GM23338 (cell line): ENCODE measurements at regions not wholly inside any gene's neighbourhood (a gene's known extent, or its start where the extent isn't known, plus 50 kb on each side); places are given as distances from the start of the nearest gene placed in this dataset.

Source experiments
- CREB1 ChIP-seq: fragments of 250-450 bp; sonication (Bioruptor Pico); IDR thresholded peaks from 2 replicates; pipeline ENCODE4 v1.5.0; 2020; ENCODE audit warnings: low read depth, mild to moderate bottlenecking, moderate library complexity
- ETS1 ChIP-seq: IDR thresholded peaks from 2 replicates; pipeline ENCODE4 v1.6.1; 2016; ENCODE audit warnings: antibody characterized with exemption
- EZH2 ChIP-seq: fragments of 200-600 bp; sonication (generic); IDR thresholded peaks from one replicate; pipeline ENCODE4 v1.8.0; 2017; ENCODE audit warnings: antibody characterized with exemption, mild to moderate bottlenecking, low read depth; ENCODE audit not compliant: unreplicated experiment
- EZH2phosphoT487 ChIP-seq: fragments of 200-600 bp; sonication (generic); IDR thresholded peaks from one replicate; pipeline ENCODE4 v1.8.1; 2018; ENCODE audit warnings: antibody characterized with exemption; ENCODE audit not compliant: unreplicated experiment
- JUNB ChIP-seq: IDR thresholded peaks from one replicate; pipeline ENCODE4 v1.6.1; 2016; ENCODE audit warnings: antibody characterized with exemption; ENCODE audit not compliant: unreplicated experiment
- NANOG ChIP-seq: IDR thresholded peaks from 2 replicates; pipeline ENCODE4 v1.6.1; 2016; ENCODE audit warnings: antibody characterized with exemption, borderline replicate concordance
- POLR2AphosphoS5 ChIP-seq: IDR thresholded peaks from 2 replicates; pipeline ENCODE4 v1.6.1; 2016; ENCODE audit warnings: antibody characterized with exemption, low read depth
- REST ChIP-seq: IDR thresholded peaks from one replicate; pipeline ENCODE4 v1.6.1; 2018; ENCODE audit warnings: antibody characterized with exemption; ENCODE audit not compliant: unreplicated experiment
- STAT1 ChIP-seq: IDR thresholded peaks from one replicate; pipeline ENCODE4 v1.6.1; 2016; ENCODE audit warnings: antibody characterized with exemption; ENCODE audit not compliant: unreplicated experiment
- ZNF114 ChIP-seq: fragments of 250-450 bp; sonication (Bioruptor Pico); IDR thresholded peaks from 2 replicates; pipeline ENCODE4 v1.5.0; 2020; ENCODE audit warnings: mild to moderate bottlenecking, moderate library complexity
- ZNF331 ChIP-seq: fragments of 250-450 bp; sonication (Bioruptor Pico); IDR thresholded peaks from 2 replicates; pipeline ENCODE4 v1.5.0; 2020; ENCODE audit warnings: low read depth, mild to moderate bottlenecking, moderate library complexity
- ZNF462 ChIP-seq: fragments of 250-450 bp; sonication (Bioruptor Pico); IDR thresholded peaks from 2 replicates; pipeline ENCODE4 v1.5.0; 2020; ENCODE audit warnings: mild to moderate bottlenecking, moderate library complexity
- TF ChIP-seq, protein P1 (sequence below), 2 experiments: fragments of 200-600 bp in 1 of 2; sonication (generic) in 1 of 2; conservative IDR thresholded peaks; 2 replicates each; pipeline versions ENCODE4 v1.5.1 to v1.6.1; 2016 to 2017; ENCODE audit warnings: antibody characterized with exemption in 2 of 2, low read depth in 2 of 2, mild to moderate bottlenecking in 2 of 2, moderate library complexity in 1 of 2

GRCh38 chr5:175116466-175117048 lies 327.4 kb downstream of the DRD1 start:
- no peak for TF ChIP-seq EZH2
- no peak for TF ChIP-seq ZNF462
- TF ChIP-seq CREB1 (CRISPR knock-in tag) = no peak
- TF ChIP-seq EZH2phosphoT487 = no peak
- TF ChIP-seq, protein P1, sequence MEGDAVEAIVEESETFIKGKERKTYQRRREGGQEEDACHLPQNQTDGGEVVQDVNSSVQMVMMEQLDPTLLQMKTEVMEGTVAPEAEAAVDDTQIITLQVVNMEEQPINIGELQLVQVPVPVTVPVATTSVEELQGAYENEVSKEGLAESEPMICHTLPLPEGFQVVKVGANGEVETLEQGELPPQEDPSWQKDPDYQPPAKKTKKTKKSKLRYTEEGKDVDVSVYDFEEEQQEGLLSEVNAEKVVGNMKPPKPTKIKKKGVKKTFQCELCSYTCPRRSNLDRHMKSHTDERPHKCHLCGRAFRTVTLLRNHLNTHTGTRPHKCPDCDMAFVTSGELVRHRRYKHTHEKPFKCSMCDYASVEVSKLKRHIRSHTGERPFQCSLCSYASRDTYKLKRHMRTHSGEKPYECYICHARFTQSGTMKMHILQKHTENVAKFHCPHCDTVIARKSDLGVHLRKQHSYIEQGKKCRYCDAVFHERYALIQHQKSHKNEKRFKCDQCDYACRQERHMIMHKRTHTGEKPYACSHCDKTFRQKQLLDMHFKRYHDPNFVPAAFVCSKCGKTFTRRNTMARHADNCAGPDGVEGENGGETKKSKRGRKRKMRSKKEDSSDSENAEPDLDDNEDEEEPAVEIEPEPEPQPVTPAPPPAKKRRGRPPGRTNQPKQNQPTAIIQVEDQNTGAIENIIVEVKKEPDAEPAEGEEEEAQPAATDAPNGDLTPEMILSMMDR (conservative IDR thresholded peaks at IDR 0.05; ENCODE audit: low read depth in 2 of 2) = no peak
- TF ChIP-seq REST = no peak
- no peak for TF ChIP-seq POLR2AphosphoS5
- TF ChIP-seq ETS1 = no peak
- TF ChIP-seq JUNB = no peak
- TF ChIP-seq ZNF331 (CRISPR knock-in tag) = no peak
- no peak for TF ChIP-seq NANOG
- no peak for TF ChIP-seq STAT1
- no peak for TF ChIP-seq ZNF114 (CRISPR knock-in tag)
